WTC11 (cell line): ENCODE measurements at regions not wholly inside any gene's neighbourhood (a gene's known extent, or its start where the extent isn't known, plus 50 kb on each side); places are given as distances from the start of the nearest gene placed in this dataset.

Experiments
- ARID4B ChIP-seq: sonication (generic); formaldehyde crosslinking; IDR thresholded peaks from 2 replicates; pipeline ENCODE4 v1.8.0; 2023; ENCODE audit warnings: missing genetic modification reagents, mild to moderate bottlenecking, borderline replicate concordance
- CBFB ChIP-seq: sonication (generic); formaldehyde crosslinking; IDR thresholded peaks from 2 replicates; pipeline ENCODE4 v1.8.1; 2022; ENCODE audit warnings: mild to moderate bottlenecking, low read depth, missing genetic modification reagents
- CTCF ChIP-seq: fragments of 200-600 bp; IDR thresholded peaks from 2 replicates; pipeline ENCODE4 v1.8.0; 2022; ENCODE audit warnings: antibody characterized with exemption
- FOXJ3 ChIP-seq: sonication (generic); formaldehyde crosslinking; IDR thresholded peaks from 2 replicates; pipeline ENCODE4 v1.9.0; 2021; ENCODE audit warnings: missing genetic modification reagents, mild to moderate bottlenecking, borderline replicate concordance
- GTF2I ChIP-seq: fragments of 250-450 bp; sonication (Bioruptor Pico); conservative IDR thresholded peaks from 2 replicates; pipeline ENCODE4 v1.4.0; 2021; ENCODE audit warnings: mild to moderate bottlenecking
- NFE2L1 ChIP-seq: sonication (generic); formaldehyde crosslinking; IDR thresholded peaks from 2 replicates; pipeline ENCODE4 v1.8.1; 2023; ENCODE audit warnings: missing genetic modification reagents
- TEAD1 ChIP-seq: sonication (generic); formaldehyde crosslinking; IDR thresholded peaks from 2 replicates; pipeline ENCODE4 v1.8.0; 2022; ENCODE audit warnings: mild to moderate bottlenecking, missing genetic modification reagents
- ZNF121 ChIP-seq: sonication (generic); formaldehyde crosslinking; IDR thresholded peaks from 2 replicates; pipeline ENCODE4 v1.8.0; 2023; ENCODE audit warnings: missing genetic modification reagents
- ZNF138 ChIP-seq: sonication (generic); formaldehyde crosslinking; conservative IDR thresholded peaks from 2 replicates; pipeline ENCODE4 v1.8.1; 2022; ENCODE audit warnings: mild to moderate bottlenecking, moderate library complexity, missing genetic modification reagents
- ZSCAN18 ChIP-seq: fragments of 250-450 bp; sonication (Bioruptor Pico); IDR thresholded peaks from 2 replicates; pipeline ENCODE4 v2.1.2; 2022; ENCODE audit warnings: mild to moderate bottlenecking, moderate library complexity

- TF ChIP-seq CTCF (no peak), TEAD1 (no peak), FOXJ3 (CRISPR knock-in tag) (no peak), ZNF121 (CRISPR knock-in tag) (no peak), ARID4B (no peak), ZNF138 (CRISPR knock-in tag) (no peak), CBFB (CRISPR knock-in tag) (no peak), GTF2I (CRISPR knock-in tag) (no peak), NFE2L1 (CRISPR knock-in tag) (no peak), ZSCAN18 (CRISPR knock-in tag) (no peak)
Observed at GRCh38 chrX:86981326-86981879, 536.2 kb upstream of the KLHL4 start.
